Stimulated activated CD4-positive, alpha-beta T cell treated with anti-CD3 and anti-CD28 coated beads, Interleukin-2, amount 100 ng/mL, for 24 hours (primary cell): ENCODE measurements at regions not wholly inside any gene's neighbourhood (a gene's known extent, or its start where the extent isn't known, plus 50 kb on each side); places are given as distances from the start of the nearest gene placed in this dataset.
A peak's percentile ranks its signal among the peaks of the same experiment; 100 is the strongest.

ENCODE experiments used
- DNase-seq, 2 donors: peaks; one replicate each; pipeline ENCODE4 v3.0.0-alpha.2; 2020

GRCh38 chr6:169937389-169938261 is 186.2 kb downstream of the ERMARD start:
- no peak for DNase-seq

GRCh38 chr6:169936355-169936975 is 185.0 kb downstream of the ERMARD start:
- no peak for DNase-seq

- DNase-seq, result no peak
These were observed 184.4 kb downstream of the ERMARD start for GRCh38 chr6:169935861-169936260.

GRCh38 chr6:169935348-169935718 is 183.9 kb downstream of the ERMARD start:
- no peak for DNase-seq

- no peak for DNase-seq
These were observed 183.4 kb downstream of the ERMARD start for GRCh38 chr6:169934699-169935347.

DNA sequence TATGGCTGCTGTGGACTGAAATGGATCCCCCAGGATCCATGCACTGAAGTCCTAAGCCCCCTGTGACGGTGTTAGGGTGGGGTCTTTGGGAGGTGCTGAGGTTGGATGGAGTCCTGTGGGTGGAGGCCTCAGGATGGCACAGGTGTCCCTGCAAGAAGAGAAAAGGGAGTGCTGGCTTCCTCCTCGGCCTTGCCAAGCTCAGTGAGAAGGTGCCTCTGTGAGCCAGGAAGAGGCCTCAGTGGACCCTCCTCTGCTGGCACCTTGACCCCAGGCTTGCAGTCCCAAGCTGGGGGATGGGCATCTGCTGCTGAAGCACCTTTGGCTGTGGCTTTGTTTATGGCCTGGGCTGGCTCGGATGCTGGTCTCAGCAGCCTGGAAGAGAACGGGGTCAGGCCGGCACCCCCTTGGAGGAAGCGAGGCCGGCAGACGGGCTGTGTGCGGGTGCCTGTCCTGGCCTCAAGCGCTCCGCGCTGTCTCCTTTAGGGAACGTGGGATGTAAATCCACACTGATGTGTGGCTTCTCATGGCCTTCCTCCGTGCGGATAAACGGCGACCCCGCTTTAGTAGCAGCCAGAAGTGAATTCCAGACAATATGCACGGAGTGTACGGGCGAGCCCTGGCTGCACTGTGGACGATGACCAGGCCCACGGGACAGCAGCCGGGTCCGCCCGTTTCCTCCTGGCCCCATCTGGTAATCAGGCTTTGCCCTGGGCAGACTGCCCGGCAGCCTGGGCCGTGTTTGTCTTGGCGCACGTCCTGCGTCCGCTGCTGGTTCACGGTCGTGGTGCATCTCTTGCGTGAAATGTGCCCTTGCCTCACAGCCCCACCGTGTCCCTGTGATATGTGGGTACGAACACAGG is 182.6 kb downstream of the ERMARD start:
- no peak for DNase-seq

DNA sequence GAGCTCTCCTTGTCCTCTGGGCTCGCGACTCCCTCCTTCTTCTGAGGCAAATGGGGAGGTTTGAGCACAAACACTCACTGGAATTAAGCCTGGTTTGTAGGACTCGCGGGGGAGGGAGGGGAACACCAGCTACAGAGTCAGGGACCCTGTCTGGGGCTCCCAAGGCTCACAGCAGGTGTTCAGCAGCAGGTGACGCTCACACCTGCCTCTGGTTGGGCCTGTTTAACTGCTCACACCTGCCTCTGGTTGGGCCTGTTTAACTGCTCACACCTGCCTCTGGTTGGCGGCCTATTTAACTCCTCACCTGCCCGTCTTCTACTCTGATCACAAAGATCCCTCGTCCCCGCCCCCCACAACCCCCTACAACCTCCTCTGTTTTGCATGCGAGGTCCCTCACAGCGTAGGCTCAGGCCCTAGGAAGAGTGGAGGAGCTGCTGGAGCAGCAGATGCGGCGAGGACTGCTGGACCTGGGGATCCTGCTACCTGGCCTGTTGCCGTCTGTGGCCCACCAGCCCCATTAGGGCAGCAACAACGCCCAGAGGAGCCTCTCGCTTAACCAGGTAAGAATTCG is 181.9 kb downstream of the ERMARD start:
- no peak for DNase-seq

DNA sequence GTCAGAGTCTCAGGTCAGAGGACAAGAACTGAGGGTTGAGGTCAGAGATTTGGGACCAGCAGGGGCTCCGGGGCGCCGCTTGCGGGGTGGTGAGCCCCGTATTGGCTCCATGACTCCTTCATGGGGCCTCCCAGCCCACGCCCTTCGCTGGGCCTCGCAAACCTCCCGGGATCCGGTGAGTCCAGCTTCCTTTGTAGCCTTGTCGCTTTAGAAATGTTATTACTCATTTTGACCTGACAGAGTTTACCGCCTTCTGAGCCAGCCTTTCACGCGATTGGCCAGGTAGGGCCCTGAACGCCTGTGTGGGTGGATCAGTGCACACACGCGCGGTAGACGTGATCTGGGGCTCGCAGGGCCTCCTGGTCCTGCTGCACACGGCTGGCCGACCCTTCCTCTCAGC is 181.1 kb downstream of the ERMARD start:
- DNase-seq, result no peak

DNA sequence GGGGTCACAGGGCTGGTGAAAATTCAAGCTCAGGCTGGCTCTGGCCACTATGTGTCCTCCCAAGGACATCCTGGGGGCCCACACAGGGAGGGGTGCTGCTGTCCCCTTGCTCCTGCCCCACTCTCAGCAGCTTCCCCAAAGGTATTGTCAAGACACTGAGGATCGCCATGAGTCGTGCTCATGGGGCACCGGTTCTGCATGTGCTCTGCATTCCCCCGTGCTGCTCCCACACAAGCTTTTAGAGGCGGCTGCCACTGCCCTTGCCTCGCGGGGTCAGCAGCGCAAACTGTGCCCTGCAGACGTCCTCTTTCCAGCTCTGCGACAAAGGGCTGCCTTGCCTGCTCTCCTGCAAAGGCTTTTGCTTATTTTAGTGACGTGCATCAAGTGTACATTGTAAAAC is 179.8 kb downstream of the ERMARD start:
- no peak for DNase-seq

DNA sequence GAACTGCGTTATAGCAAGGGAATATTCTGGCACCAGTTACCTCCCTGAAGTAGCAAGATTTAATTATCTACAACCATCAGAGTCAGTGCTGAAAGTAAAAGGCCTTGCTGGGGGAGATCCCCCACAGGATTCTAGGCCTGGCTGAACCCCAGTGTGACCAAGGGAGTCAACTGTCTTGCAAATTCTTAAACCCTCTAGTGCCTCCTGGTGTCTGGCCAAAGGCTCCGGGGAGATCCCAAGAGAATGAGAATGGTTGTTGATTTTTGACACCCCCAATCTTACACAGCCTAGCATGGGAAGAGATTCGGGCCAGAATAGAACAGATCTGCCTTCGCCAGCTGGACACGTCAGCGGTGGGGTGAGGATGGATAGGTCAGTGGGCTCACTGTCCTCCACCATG is 179.4 kb downstream of the ERMARD start:
- no peak for DNase-seq

GRCh38 chr6:169927711-169928110 is 176.3 kb downstream of the ERMARD start:
- DNase-seq, result no peak

DNA sequence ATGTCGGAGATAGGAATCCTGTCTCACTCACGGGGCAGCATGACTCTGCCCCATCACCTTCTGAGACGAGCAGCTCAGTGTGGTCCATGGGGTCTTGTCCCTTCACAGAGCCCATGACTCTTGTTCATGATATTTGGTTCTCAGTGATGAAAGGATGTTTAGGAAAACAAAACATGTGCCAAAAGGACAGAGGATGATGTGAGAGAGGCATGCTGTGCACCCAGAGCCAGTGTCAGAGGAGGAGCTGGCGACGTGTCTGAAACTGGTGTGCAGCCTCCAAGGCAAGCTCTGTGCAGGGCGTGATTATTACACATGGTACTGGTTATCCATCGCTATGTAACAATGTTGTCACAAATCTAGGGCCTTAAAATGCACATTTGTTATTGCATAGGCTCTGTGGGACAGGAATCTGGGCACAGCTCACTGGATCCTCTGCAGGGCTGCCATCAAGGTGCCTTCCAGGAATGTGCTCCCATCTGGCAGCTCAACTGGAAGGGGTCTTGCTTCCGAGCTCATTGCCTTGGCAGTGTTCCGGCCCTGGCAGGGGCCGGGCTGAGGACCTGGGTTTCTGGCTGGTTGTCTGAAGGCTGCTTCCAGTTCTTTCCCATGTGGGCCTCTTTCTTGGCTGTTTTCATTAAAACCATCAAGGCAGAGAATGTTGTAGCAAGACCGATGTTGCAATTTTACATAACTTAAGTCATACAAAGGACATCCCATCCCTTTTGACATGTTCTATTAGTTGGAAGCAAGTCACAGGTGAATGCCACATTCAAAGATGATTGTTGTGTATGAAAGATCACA is 175.4 kb downstream of the ERMARD start:
- DNase-seq, result no peak

GRCh38 chr6:169923468-169924464 is 172.3 kb downstream of the ERMARD start:
- DNase-seq, result no peak

DNA sequence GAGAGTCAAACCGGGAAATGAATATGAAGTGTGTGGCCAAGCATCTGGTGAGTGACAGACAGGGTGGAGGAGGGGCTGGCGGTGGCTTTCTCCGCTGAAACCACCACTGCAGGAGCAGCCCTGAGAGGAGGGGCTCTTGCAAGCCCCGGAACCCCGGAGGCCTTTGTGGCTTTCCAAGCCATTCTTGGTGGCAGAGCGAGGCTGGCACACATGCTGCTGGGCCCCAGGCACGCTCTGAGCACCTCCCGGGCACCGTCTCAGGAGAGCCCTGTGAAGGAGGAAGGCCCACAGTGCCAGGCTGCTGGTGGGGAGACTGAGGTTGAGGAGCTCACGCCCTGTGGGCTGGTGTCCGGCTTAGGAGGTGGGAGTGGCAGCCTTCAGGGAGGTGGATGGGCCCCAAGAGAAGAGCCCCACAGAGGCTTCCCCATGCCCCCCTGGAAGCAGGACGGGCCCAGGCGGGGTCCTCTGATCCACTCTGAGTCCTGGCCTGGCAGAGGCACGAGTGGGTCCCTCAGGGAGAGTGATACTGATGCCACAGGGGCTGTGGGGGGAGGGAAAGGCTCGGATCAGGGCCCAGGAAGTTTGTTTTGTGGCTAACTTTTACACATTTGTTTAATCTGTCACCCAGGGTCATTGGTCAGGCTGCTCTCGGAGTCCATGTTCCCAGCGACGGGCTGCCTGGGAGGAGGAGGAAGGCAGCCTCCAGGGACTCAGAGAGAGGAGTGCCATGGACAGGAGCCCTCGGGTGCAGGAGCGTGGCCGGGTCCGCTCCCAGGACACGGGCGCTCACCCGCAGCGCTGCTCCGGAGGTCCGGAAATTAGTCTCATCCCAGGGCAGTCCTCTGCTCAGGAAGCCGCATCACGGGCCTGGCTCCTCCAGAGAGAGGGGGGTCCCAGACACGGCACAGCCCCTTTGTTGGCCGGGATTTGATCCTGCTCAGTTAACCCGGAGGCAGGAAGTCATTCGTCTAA is 170.7 kb downstream of the ERMARD start:
- DNase-seq, result peak in 1 of 2 donors; percentile 48

- no peak for DNase-seq
These were observed 169.8 kb downstream of the ERMARD start for GRCh38 chr6:169921217-169921616.

DNA sequence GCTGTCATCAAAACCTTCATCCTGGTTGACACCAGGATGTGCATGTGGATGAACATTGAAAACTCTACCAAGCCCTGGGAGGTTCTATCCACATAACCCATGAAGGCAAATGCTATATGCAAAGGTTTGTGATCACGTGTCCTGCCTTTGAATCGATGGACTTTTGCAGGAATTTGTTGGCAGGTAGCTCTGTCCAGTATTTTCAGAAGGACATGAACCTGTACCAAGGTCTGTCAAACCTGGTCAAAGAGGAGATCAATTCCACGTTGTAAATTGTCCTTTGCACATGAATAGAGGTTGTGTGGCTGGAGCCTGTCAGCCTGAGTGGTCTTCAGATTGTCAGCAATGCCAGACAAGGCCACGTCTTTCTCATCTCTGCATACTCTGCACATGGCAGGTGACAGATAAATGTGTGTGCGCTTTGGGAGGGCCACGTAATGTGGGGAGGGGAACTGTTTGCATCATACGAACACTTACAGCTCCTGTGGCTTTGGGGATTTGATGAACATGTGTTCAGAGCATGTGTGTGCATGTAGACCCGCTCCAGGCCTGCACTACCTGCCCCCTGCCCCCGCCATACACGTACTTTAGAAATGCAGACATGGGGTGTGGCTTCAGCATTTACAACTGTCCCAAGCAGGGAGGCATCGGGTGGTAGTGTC is 169.1 kb downstream of the ERMARD start:
- DNase-seq, result no peak

- DNase-seq, result no peak
These were observed 167.6 kb downstream of the ERMARD start for GRCh38 chr6:169918954-169919549.
